ENCODE measurements at regions not wholly inside any gene's neighbourhood (a gene's known extent, or its start where the extent isn't known, plus 50 kb on each side); places are given as distances from the start of the nearest gene placed in this dataset.

DNA sequence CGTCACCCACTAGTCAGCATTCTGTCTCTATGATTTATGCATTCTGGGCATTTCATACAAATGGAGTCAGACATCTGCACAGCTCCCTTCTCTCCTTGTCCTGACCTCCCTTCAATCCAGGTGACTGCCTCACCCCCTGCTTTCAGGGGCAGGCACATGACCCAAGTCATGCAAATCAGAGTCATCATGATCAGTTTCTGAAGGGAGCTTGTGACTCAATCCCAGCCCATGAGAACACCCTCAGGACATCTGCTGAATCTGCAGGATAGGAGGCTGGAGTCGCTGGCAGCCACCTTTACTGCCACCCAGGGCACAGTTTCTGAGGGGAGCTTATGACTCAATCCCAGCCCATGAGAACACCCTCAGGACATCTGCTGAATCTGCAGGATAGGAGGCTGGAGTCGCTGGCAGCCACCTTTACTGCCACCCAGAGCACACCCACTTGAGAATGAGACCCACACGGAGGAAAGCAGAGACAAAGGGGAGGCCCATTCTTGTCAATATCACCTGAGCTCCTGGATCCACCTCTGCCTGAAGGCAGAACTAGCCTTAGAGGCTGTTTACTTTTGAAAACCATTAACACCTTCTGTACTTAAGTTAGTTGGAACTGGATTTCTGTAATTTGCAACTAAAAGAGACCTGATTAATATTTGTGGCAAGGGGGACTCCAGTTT, 62.3 kb upstream of the SLC25A33 start (continued):
- TF ChIP-seq, protein P1, sequence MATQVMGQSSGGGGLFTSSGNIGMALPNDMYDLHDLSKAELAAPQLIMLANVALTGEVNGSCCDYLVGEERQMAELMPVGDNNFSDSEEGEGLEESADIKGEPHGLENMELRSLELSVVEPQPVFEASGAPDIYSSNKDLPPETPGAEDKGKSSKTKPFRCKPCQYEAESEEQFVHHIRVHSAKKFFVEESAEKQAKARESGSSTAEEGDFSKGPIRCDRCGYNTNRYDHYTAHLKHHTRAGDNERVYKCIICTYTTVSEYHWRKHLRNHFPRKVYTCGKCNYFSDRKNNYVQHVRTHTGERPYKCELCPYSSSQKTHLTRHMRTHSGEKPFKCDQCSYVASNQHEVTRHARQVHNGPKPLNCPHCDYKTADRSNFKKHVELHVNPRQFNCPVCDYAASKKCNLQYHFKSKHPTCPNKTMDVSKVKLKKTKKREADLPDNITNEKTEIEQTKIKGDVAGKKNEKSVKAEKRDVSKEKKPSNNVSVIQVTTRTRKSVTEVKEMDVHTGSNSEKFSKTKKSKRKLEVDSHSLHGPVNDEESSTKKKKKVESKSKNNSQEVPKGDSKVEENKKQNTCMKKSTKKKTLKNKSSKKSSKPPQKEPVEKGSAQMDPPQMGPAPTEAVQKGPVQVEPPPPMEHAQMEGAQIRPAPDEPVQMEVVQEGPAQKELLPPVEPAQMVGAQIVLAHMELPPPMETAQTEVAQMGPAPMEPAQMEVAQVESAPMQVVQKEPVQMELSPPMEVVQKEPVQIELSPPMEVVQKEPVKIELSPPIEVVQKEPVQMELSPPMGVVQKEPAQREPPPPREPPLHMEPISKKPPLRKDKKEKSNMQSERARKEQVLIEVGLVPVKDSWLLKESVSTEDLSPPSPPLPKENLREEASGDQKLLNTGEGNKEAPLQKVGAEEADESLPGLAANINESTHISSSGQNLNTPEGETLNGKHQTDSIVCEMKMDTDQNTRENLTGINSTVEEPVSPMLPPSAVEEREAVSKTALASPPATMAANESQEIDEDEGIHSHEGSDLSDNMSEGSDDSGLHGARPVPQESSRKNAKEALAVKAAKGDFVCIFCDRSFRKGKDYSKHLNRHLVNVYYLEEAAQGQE (IDR thresholded peaks at IDR 0.05; ENCODE audit: unreplicated experiment), result no peak
- no peak for TF ChIP-seq EZH2 (IDR thresholded peaks at IDR 0.05; ENCODE audit: low read depth, unreplicated experiment)
- TF ChIP-seq NANOG (IDR thresholded peaks at IDR 0.05; ENCODE audit: borderline replicate concordance), result no peak
- no peak for TF ChIP-seq ZNF114 (CRISPR knock-in tag; IDR thresholded peaks at IDR 0.05)

- Histone ChIP-seq H3K4me2 (no peak overlapping the region), H3K27ac (ENCODE audit: low read depth) (no peak overlapping the region), H3K36me3 (ENCODE audit: insufficient read depth) (no peaks in the 10 kb centered on the region), H3K4me1 (ENCODE audit: insufficient read depth) (no peaks in the 10 kb centered on the region), H3K9me2 (ENCODE audit: insufficient read depth) (no peaks in the 10 kb centered on the region), H4K20me1 (replicated peaks; ENCODE audit: insufficient read depth) (no peaks in the 10 kb centered on the region), H3K4me3 (no peak overlapping the region), H3F3A (replicated peaks; ENCODE audit: low read depth) (peaks cover 7% of the 10 kb centered on the region; the same call in 1 of the 2 replicates), H3K79me2 (replicated peaks; ENCODE audit: insufficient read depth) (no peaks in the 10 kb centered on the region), H2AFZ (no peak overlapping the region), H3K27me3 (ENCODE audit: insufficient read depth) (no peaks in the 10 kb centered on the region)
- Mint-ChIP-seq H3K36me3 (ENCODE audit: low read depth) (no peaks in the 10 kb centered on the region), H3K27me3 (ENCODE audit: insufficient read depth, low read depth, poor library complexity) (no peaks in the 10 kb centered on the region), H3K4me3 (no peak overlapping the region), H3K4me1 (no peaks in the 10 kb centered on the region), H3K27ac (no peak overlapping the region), H3K9me3 (no peaks in the 10 kb centered on the region)
- no peak for DNase-seq (ENCODE audit: low spot score)
- ATAC-seq, result no peak
- no peak for TF ChIP-seq JUNB (IDR thresholded peaks at IDR 0.05; ENCODE audit: unreplicated experiment)
- no peak for TF ChIP-seq EZH2phosphoT487 (IDR thresholded peaks at IDR 0.05; ENCODE audit: unreplicated experiment)
- TF ChIP-seq ETS1 (IDR thresholded peaks at IDR 0.05), result no peak
- TF ChIP-seq STAT1 (IDR thresholded peaks at IDR 0.05; ENCODE audit: unreplicated experiment), result no peak
- no peak for TF ChIP-seq CREB1 (CRISPR knock-in tag; IDR thresholded peaks at IDR 0.05; ENCODE audit: low read depth)
- no peak for TF ChIP-seq CTCF (conservative IDR thresholded peaks at IDR 0.05; ENCODE audit: low read depth in 2 of 2)
- no peak for TF ChIP-seq ZNF331 (CRISPR knock-in tag; IDR thresholded peaks at IDR 0.05; ENCODE audit: low read depth)
- TF ChIP-seq, protein P2, sequence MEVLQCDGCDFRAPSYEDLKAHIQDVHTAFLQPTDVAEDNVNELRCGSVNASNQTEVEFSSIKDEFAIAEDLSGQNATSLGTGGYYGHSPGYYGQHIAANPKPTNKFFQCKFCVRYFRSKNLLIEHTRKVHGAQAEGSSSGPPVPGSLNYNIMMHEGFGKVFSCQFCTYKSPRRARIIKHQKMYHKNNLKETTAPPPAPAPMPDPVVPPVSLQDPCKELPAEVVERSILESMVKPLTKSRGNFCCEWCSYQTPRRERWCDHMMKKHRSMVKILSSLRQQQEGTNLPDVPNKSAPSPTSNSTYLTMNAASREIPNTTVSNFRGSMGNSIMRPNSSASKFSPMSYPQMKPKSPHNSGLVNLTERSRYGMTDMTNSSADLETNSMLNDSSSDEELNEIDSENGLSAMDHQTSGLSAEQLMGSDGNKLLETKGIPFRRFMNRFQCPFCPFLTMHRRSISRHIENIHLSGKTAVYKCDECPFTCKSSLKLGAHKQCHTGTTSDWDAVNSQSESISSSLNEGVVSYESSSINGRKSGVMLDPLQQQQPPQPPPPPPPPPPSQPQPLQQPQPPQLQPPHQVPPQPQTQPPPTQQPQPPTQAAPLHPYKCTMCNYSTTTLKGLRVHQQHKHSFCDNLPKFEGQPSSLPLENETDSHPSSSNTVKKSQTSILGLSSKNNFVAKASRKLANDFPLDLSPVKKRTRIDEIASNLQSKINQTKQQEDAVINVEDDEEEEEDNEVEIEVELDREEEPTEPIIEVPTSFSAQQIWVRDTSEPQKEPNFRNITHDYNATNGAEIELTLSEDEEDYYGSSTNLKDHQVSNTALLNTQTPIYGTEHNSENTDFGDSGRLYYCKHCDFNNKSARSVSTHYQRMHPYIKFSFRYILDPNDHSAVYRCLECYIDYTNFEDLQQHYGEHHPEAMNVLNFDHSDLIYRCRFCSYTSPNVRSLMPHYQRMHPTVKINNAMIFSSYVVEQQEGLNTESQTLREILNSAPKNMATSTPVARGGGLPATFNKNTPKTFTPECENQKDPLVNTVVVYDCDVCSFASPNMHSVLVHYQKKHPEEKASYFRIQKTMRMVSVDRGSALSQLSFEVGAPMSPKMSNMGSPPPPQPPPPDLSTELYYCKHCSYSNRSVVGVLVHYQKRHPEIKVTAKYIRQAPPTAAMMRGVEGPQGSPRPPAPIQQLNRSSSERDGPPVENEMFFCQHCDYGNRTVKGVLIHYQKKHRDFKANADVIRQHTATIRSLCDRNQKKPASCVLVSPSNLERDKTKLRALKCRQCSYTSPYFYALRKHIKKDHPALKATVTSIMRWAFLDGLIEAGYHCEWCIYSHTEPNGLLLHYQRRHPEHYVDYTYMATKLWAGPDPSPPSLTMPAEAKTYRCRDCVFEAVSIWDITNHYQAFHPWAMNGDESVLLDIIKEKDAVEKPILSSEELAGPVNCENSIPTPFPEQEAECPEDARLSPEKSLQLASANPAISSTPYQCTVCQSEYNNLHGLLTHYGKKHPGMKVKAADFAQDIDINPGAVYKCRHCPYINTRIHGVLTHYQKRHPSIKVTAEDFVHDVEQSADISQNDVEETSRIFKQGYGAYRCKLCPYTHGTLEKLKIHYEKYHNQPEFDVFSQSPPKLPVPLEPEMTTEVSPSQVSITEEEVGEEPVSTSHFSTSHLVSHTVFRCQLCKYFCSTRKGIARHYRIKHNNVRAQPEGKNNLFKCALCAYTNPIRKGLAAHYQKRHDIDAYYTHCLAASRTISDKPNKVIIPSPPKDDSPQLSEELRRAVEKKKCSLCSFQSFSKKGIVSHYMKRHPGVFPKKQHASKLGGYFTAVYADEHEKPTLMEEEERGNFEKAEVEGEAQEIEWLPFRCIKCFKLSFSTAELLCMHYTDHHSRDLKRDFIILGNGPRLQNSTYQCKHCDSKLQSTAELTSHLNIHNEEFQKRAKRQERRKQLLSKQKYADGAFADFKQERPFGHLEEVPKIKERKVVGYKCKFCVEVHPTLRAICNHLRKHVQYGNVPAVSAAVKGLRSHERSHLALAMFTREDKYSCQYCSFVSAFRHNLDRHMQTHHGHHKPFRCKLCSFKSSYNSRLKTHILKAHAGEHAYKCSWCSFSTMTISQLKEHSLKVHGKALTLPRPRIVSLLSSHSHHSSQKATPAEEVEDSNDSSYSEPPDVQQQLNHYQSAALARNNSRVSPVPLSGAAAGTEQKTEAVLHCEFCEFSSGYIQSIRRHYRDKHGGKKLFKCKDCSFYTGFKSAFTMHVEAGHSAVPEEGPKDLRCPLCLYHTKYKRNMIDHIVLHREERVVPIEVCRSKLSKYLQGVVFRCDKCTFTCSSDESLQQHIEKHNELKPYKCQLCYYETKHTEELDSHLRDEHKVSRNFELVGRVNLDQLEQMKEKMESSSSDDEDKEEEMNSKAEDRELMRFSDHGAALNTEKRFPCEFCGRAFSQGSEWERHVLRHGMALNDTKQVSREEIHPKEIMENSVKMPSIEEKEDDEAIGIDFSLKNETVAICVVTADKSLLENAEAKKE (CRISPR knock-in tag; IDR thresholded peaks at IDR 0.05), result no peak
- no peak for TF ChIP-seq POLR2AphosphoS5 (IDR thresholded peaks at IDR 0.05; ENCODE audit: low read depth)
- no peak for TF ChIP-seq ZNF114 (CRISPR knock-in tag; IDR thresholded peaks at IDR 0.05)
- TF ChIP-seq EZH2 (IDR thresholded peaks at IDR 0.05; ENCODE audit: low read depth, unreplicated experiment), result no peak
Measured at GRCh38 chr1:9477535-9477934, 61.7 kb upstream of the SLC25A33 start.

All from GM23338 (cell line).